SU-DHL-6 (cell line): ENCODE measurements at regions not wholly inside any gene's neighbourhood (a gene's known extent, or its start where the extent isn't known, plus 50 kb on each side); places are given as distances from the start of the nearest gene placed in this dataset.

Experiments
- EZH2phosphoT487 ChIP-seq: fragments of 200-600 bp; sonication (generic), shearing (Covaris generic); conservative IDR thresholded peaks from 2 replicates; pipeline ENCODE4 v1.6.1; 2018; ENCODE audit warnings: mild to moderate bottlenecking, antibody characterized with exemption, low read length, moderate library complexity, mixed read lengths
- TF ChIP-seq, protein P1 (sequence below): fragments of 200-600 bp; sonication (generic); IDR thresholded peaks from one replicate; pipeline ENCODE4 v1.5.1; 2017; ENCODE audit warnings: antibody characterized with exemption, mild to moderate bottlenecking, low read length, moderate library complexity; ENCODE audit not compliant: insufficient read depth, poor library complexity, severe bottlenecking

DNA sequence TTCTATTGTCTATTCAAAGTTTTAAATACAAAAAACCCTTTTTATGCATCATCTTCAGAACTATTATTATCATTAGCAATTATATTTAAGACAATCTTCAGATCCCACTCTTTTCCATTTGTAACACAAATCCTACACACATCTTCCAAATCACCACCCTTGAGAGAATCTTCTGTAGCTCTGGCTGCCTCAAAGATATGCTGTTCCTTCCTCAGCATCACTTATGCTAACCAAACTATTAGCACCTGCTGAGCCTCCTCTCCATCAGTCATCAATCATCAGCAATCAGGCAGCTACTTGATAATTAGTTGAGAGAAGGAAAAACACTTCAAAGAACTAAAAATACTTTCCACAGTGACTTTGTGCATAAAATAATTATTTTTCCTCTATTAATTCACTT lies 1082.2 kb downstream of the C4orf33 start:
- TF ChIP-seq, protein P1, sequence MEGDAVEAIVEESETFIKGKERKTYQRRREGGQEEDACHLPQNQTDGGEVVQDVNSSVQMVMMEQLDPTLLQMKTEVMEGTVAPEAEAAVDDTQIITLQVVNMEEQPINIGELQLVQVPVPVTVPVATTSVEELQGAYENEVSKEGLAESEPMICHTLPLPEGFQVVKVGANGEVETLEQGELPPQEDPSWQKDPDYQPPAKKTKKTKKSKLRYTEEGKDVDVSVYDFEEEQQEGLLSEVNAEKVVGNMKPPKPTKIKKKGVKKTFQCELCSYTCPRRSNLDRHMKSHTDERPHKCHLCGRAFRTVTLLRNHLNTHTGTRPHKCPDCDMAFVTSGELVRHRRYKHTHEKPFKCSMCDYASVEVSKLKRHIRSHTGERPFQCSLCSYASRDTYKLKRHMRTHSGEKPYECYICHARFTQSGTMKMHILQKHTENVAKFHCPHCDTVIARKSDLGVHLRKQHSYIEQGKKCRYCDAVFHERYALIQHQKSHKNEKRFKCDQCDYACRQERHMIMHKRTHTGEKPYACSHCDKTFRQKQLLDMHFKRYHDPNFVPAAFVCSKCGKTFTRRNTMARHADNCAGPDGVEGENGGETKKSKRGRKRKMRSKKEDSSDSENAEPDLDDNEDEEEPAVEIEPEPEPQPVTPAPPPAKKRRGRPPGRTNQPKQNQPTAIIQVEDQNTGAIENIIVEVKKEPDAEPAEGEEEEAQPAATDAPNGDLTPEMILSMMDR: no peak
- no peak for TF ChIP-seq EZH2phosphoT487
